HG02642 (cell line): ENCODE measurements at regions not wholly inside any gene's neighbourhood (a gene's known extent, or its start where the extent isn't known, plus 50 kb on each side); places are given as distances from the start of the nearest gene placed in this dataset.

Experiments used
- ATAC-seq: cut with Tn5 transposase; IDR thresholded peaks from one replicate; pipeline ENCODE4 v1.9.1; 2021; ENCODE audit warnings: mild to moderate bottlenecking; ENCODE audit not compliant: unreplicated experiment, poor library complexity

DNA sequence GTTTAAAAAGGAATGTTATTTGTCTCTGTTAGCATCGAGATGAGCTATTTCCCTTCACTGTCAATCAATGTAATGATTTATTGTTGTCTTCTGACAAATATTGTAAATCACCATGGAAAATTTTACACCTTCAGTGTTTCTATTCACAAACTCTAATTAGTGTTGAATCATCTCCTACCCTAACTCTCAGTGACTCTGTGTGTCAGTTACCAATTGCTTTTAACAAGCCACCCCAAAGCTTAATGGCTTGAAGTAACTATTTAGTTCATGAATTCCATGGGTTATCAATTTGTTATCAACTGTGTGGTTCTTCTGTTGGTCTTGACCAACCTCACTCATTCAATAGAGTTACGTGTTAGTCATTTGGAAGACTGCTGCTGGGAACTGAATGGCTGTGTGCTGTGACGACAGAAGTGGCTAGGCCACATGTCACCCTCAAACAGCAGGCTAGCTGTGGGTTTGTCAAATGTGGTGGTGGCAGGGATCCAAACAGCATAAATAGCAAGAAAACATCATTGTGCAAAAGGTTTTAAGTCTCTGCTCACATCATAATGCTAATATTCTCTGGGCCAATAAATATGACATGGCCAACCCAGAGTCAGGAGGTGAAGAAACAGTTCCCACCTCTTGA, 910.8 kb upstream of the CDH2 start:
- ATAC-seq = no peak

DNA sequence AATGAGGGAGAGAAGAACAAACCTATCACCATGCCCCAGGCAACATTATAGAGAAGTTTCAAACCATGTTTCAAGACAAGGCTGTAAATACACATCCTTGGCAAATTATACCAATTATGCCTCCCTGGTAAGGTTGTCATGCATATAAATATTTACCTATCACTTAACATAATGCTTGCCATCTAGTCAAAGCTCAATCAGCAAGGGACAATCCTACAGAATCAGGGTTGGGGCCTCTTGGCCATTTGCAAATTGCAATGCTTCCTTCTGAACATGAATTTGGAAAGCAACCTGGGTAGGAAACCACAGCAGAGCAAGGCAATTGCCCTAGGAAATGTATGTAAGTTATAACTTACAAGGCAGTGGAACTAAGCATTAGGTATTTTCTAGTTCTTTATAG, 907.2 kb upstream of the CDH2 start:
- ATAC-seq = no peak

DNA sequence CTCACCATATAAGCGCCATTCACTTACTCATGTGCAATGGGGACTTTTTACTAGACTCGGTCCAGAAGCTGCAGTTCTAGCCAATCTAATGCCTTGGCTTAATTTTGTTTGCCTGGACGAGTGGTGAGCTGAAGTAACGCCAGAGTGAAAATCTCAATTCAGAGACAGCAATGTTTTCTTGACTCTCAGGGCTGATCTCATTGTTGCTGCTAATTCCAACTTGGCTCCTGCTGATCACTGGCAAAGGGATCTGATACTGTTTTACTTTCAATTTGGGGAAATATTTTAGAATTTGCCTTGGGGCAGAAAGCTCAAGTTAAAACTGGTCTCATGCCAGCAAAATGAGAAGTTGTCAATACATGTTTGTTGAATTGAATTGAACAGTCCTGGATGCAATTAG, 906.6 kb upstream of the CDH2 start:
- ATAC-seq = no peak

DNA sequence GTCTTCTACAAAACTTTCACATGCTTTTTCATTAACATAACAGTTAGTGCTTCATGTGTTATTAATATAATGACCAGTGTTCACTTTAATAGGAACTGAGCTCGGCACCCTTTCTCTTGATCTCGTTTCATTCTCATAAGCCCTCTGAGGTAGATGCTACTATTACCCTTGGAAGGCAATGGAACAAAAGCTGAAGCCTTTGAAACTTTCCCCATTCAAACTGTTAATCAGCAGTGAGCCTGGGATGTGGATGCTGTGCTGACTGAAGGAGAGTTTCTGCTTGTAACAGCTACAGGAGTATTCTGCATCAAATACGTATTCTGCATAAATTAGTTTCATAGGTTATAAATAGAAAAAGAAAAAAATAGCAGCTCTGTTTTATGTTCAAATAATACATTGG, 904.0 kb upstream of the CDH2 start:
- no peak for ATAC-seq

DNA sequence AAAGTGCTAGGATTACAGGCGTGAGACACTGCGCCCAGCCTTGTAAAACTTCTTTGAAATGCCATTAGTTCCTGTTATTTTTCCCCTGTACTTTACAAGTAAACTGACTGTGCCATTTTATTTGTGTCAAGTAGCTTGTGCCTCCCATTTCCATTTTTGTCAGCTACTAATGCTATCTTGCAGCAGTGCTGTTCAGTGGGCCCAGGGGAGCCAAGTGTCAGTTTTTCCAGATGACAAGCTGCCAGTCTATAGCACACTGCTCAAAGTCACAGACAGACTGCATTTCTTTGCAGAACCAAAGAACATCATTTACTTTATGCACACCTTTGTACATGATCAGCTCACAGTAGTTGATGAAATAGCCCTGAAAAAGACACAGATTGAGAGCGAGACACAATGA, 901.3 kb upstream of the CDH2 start:
- ATAC-seq = no peak

DNA sequence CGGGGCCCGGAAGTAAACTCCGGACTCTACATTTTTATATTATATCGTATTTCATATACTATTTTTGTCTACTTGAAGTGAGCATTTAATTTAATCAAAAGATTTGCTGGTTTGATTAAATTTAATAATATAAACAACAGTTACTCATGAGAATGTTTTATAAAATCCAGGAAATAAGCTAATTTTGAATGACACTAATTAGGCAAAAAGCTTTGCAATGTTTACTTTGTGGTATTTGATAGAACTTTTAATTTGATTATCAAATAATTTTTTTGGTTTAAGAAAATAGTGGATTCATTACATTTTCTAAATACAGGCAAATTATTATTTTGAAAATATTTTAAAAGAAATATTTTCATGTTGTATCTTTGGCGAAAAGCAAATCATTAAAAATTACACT, 900.4 kb upstream of the CDH2 start:
- no peak for ATAC-seq

DNA sequence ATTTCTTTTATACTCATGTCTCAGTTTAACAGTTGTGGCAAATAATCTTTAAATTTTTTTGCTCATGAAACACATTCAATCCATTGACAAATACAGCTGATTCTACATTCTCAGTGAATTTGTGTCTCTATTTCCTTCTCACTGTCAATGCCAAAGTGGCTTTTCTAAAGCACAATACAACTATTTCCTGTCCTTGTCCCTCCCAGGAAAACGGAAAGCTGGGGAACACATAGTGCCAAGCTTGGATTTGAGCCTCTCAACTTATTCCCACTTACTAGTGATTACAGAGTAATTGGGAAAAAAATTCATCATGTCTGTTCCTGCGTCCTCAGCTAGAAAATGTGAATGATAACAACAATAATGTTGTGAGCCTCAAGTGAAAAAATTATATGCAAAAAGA, 899.7 kb upstream of the CDH2 start:
- no peak for ATAC-seq

DNA sequence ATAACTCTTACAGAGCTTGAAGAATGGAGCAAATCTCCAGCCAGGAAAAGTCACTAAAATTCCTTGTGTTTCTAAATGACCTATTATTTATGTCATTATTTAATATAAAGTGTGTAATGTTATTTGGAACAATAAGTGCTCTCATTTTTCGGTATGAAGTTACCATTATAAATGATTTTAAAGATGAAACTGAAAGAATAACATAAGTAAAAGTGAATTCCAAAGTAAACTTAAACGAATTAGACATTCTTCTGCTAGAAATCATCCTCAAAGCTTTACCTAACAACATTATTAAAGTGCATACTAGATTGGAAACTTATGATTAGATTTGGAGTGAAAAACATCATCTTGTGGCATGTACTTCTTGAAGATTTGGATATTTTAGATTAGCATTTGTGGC, 897.2 kb upstream of the CDH2 start:
- ATAC-seq = no peak

DNA sequence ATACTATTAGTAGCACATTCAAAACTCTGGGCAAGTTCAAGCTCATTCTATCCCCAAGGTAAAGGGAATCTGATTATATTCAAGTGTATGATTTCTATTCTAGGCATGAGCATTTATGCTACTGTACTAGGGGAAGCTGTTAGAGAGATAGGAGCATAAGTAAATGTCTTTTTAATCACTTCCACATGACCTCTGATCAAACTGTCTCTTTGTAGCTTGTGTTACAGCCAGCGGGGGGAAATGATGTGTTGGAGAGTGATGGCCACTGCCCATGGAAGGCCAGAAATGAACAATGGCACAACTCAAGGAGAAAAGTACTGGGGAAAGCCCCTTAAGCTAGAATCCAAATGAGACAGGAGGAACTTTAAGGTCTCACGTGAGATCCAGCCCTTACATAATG, 894.9 kb upstream of the CDH2 start:
- ATAC-seq = no peak

DNA sequence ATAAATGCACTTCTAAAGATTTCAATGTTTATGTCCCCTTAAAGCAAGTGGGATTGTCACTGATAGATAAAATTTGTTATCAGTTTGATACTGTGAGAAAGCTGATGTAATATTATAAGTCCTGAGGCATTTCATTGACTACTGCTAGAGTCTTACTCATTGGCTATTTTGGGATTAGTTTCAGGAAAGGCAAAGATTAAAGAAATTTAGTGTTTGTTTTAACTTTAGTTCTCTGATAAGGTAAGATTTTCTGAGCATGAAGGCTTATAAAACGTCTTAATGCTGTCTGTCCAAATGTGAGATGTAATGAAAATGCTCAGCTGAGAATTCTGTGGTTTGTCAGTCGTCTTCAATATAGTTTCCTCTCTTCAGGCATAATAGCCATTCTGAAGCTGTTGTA, 886.4 kb upstream of the CDH2 start:
- no peak for ATAC-seq

DNA sequence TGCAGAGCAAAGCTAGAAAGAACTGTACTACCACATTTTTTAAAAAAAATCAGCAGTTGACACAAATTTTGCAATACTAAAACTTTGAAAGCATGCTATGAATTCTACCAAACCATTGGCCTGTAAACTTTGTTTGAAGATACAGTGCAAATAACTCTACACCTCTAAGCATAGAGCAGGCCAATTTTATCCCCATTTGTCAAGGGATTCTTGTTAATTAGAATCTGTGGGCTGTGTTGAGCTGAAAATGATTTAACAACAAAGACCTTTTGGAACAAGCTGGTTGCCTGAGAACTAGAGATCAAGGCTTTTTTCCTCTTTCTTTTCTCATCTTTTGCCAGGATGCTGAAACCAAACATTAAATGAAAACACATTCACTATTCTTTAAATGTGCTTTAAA, 886.0 kb upstream of the CDH2 start:
- ATAC-seq = no peak

DNA sequence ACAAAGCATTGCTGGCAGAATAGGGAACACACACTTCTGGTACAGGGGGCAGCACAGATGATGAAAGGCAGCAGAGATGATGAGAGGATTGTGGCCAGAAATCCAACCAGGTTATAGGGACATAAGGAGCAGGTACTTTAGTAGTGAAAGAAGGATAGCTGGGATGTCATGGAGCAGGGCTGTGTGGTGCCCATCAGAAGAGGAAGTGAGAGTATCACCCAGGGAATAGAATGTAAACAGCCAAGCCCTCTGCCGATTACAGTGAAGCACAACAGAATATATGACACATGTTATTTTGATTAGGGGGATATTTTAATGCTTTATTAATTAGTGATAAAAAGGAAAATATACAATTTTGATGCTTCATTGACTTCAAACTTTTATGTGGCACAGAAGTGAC, 883.4 kb upstream of the CDH2 start:
- no peak for ATAC-seq

DNA sequence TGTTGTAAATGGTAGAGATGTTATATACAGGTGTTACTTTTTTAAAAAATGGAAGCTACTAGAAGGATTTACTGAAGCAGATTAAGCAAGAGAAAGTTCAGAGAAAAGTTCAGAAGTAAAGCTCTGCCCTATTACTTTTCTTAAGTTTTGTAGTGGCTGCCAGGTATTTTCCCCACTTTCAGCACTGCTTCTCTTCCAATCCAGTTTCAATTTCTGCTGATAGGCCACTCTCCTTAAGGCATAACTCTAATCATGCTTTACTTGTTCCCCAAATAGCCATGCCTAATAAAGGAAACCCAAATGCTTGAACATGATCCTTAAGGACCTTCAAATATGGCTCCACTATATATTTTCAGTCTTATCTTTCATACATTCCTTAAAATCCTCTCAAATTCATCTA, 880.8 kb upstream of the CDH2 start:
- ATAC-seq = no peak

DNA sequence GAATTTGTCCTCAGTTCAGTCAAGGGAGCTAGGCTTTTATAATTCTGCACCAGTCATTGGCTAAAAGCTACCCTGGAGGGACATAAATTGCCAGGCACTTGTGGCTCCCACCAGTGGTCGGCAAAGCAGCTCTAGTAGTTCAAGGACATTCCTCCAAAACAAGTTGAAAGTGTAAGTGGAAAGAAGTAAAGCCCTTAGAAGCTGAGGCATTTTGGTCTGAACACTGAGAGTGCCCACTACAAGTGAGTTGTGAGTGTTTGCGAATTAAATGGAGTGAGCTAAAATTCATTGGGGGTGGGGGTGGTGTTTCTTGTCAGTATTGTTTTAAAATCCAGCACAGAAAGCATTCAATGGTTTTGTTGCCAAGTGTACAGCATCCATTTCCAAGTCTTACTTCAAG, 879.9 kb upstream of the CDH2 start:
- ATAC-seq = no peak

DNA sequence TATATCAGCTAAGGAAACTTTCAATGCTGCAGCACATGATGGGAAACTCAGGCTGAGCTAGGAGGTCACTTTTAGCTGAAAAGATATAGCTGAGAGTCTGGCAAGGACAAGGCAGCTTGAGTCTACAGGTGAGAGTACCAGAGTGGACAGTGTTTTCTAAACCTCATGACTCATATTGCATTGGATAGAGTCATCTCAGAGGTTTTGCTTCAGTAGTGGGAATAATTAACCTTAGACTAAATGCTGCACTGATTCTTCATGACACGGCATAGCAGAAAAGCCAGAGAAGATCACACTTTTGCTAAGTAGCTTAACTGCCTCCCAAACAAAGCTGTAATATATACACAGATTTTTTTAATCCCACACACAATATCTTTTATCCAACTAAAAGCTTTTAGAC, 865.0 kb upstream of the CDH2 start:
- ATAC-seq = no peak

DNA sequence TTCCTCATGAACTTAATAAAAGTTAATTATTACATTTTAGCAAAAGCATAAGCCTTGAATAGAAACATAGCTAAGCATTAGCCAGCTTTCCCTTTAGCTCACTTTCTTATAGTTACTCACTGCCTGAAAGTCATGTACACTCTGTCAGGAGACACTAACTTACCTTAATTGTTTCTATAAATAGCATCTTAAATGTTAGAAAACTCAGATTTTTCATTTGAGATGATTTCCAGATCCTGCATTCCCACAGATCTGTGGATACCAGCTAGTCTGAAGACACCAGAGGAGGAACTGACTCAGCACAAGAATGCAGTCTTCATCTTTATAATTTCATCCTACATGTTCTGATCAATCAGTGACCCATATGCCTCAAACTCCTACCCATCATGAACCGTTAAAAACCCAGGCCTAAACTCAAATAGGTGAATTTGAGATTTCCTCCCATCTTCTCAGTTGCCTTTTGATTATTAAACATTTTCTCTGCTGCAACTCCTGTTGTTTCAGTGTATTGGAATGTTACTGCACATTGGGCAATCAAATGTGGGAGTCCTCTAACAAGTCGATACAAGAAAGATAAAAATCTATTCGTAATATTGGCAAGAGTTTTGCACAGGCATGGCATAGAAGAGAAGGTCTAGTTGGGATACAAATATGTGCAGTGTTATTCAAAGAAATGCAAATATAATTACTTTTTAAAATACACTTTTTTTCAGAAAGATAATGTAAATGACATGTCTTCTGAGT, 857.4 kb upstream of the CDH2 start:
- no peak for ATAC-seq

DNA sequence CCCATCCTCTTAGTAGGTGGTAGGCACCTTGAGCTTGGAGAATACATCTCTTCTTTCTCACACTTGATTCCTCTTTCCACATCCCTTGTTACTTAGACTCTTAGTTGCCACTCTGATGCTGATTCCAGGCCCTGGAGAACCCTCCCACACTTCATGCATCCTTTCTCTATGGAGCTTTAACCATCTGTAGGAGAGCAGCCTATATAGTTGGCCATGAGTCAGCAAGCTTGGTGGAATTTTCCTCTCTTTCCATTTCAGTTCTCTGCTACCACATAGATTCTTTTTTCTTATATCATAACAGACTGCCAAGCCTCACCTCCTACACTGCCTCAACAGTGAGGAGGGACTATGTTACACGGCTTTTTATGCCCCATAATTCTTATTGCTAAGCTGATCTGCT, 851.6 kb upstream of the CDH2 start:
- no peak for ATAC-seq

DNA sequence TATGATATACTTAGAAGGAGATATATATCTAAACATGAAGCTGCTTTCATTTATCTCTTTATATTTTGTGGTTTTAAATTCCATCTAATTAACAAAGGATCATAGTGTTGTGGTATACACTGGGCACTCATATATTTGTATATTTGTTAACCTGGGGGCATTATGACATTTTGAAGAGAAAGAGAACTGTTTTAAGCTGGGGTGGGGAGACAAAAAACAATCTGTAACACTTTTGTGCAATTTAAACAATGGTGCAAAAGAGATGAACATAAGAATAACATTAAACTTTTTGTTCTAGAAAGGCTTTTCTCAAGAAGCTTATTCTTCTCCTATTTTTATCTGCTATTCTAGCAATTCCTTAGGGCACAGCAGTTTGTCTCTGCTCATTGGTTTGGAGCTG, 842.0 kb upstream of the CDH2 start:
- no peak for ATAC-seq

DNA sequence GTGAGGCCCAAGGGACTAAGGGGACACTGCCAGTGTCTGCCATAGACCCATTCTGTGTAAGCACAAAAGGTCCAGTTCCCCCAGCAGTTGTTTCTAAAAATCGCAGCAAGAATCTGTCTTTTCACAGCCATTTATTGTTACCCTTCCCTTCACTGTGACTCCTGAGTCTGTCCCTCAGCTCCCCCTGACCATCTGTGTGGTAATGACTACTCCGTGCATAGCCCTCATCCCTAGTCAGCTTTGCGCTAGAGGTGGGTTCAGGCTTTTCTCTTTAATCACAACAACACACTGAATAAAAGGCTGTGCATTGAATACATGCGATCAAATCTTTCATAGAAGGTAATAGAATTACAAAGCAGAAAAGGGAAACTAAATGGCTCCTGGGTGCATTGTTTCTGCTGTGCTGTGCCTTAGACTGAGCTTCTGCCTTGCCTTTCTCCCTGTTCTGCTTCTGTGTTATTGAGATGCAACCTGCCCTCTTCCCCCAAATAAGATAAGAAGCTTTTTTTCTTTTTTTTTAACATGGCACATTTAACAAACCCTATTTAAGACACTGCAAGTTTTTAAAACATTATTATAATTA, 836.0 kb upstream of the CDH2 start:
- no peak for ATAC-seq

DNA sequence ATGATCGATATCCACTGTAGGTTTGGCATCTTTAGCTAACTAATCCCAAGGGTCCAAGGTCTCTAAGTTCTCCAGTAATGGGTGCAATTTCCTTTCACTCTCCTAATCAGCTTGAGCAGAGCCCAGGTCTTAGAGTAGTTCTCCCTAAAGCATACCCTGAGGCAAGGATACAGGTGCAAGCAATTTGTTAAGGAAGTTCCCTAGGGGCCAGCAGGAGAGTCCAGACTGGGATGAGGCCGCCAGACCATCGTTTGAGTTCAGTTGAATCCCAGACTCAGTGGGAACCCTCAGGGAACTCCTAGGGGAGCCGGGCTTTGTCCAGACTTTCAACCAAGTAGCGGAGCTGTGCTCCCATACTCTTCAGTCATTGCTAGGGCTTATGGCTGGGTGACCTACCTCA, 835.4 kb upstream of the CDH2 start:
- ATAC-seq = no peak

DNA sequence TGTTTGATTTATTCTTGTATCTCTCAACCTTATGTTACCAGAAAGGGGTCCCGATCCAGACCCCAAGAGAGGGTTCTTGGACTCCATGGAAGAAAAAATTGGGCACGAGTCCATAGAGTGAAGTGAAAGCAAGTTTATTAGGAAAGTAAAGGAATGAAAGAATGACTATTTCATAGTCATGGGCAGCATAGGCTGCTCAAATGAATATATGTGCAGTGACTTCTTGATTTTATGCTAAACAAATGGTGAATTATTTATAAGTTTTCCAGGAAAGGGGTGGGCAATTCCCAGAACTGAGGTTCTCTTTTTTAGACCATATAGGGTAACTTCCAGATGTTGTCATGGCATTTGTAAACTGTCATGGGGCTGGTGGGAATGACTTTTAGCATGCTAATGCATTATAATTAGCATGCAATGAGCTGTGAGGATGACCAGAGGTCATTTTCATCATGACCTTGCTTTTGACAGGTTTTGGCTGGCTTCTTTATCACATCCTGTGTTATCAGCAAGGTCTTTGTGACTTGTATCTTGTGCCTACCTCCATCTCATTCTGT, 832.4 kb upstream of the CDH2 start:
- ATAC-seq = no peak

DNA sequence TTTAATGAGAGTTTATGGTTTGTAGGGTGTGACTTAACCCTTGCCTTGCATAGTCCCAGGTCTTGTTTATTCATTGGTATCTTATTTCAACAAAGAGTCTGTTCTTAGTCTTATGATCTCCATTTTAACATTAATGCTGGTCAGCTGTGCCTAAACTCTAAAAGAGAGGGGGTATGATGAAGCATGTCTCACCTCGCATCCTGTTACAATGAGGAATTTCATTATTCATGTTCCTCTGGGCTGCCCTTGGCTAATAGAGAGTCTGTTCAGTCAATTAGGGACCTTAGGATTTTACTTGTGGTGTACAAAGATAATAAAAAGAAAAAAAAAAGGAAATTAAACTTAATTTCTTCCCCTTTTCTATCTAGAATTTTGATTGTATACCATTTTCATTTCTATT, 831.9 kb upstream of the CDH2 start:
- ATAC-seq = no peak
